ENCODE measurements at regions not wholly inside any gene's neighbourhood (a gene's known extent, or its start where the extent isn't known, plus 50 kb on each side); places are given as distances from the start of the nearest gene placed in this dataset.

- H3K9ac ChIP-seq (ENCODE audit: insufficient read depth, low read length) = no peak overlapping the region
- peak overlapping the region; percentile 84 for H2AFZ ChIP-seq (ENCODE audit: low read length)
- peaks cover 7% of the 10 kb centered on the region for H3K27me3 ChIP-seq (ENCODE audit: control insufficient read depth, insufficient read depth, low read length)
- H3K36me3 ChIP-seq (ENCODE audit: control insufficient read depth, insufficient read depth, low read length) = no peaks in the 10 kb centered on the region
- TF ChIP-seq, protein P1, sequence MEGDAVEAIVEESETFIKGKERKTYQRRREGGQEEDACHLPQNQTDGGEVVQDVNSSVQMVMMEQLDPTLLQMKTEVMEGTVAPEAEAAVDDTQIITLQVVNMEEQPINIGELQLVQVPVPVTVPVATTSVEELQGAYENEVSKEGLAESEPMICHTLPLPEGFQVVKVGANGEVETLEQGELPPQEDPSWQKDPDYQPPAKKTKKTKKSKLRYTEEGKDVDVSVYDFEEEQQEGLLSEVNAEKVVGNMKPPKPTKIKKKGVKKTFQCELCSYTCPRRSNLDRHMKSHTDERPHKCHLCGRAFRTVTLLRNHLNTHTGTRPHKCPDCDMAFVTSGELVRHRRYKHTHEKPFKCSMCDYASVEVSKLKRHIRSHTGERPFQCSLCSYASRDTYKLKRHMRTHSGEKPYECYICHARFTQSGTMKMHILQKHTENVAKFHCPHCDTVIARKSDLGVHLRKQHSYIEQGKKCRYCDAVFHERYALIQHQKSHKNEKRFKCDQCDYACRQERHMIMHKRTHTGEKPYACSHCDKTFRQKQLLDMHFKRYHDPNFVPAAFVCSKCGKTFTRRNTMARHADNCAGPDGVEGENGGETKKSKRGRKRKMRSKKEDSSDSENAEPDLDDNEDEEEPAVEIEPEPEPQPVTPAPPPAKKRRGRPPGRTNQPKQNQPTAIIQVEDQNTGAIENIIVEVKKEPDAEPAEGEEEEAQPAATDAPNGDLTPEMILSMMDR (conservative IDR thresholded peaks at IDR 0.05 in 1 of 2, IDR thresholded peaks at IDR 0.05 in 1 of 2; ENCODE audit: low read depth in 1 of 2, low read length in 2 of 2) = peak; percentile 29 to 35
- no peak for TF ChIP-seq EZH2 (IDR thresholded peaks at IDR 0.05; ENCODE audit: low read length, missing control alignments)
- H3K27ac ChIP-seq (ENCODE audit: insufficient read depth, low read length) = no peak overlapping the region
- peak; percentile 17 to 36 for DNase-seq (ENCODE audit: low read depth in 2 of 2)
- H4K20me1 ChIP-seq (ENCODE audit: control insufficient read depth, extremely low read depth, insufficient read depth, low read length) = no peaks in the 10 kb centered on the region
- peak overlapping the region in 1 of 4 experiments; percentile 33 for H3K4me3 ChIP-seq (replicated peaks in 1 of 4; ENCODE audit: control extremely low read depth in 1 of 4, insufficient read depth in 1 of 4, low read depth in 3 of 4, low read length in 4 of 4)
- H3K4me1 ChIP-seq (ENCODE audit: control insufficient read depth, extremely low read depth, insufficient read depth, low read length) = peaks cover 5% of the 10 kb centered on the region
- H3K9me3 ChIP-seq (ENCODE audit: control insufficient read depth, insufficient read depth, low read depth, low read length) = no peaks in the 10 kb centered on the region
- no peak overlapping the region for H3K4me2 ChIP-seq (ENCODE audit: extremely low read depth, insufficient read depth, low read length)
- no peaks in the 10 kb centered on the region for H3K79me2 ChIP-seq (ENCODE audit: control insufficient read depth, insufficient read depth, low read length)
Observed at GRCh38 chr2:20106746-20107145, 55.3 kb upstream of the LAPTM4A start.

DNA sequence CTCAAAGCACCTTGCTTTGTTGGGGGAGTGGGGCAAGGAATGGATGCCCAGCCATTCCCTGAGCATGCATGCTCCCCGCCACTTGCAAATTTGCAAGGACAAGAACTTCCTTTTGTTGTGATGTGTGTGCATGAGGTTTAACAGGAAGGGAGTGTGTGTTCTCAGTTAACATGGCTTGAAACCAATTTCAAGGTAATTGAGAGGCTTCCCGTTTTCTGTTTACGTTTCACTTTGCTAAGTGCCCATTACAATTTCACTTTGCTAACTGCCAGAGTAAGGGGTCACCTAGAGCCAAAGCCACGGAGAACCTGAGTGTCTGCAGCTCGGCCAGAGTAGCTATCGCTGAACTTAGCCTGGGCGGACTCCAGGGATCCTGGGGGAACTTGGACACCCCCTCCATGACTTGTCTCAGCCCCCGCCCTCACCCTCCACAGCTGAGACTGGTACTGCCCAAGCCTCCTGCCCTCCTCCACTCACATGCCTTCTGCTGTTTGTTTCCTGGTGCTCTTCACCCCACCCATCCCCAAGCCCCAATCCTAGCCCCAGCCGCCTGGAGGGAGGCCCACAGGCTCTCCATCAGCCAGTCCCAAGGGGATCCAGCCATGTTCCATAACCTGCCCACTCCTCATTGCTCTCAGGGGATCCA is 53.6 kb upstream of the LAPTM4A start:
- Histone ChIP-seq H2AFZ (ENCODE audit: low read length) (no peak overlapping the region), H3K36me3 (ENCODE audit: control insufficient read depth, insufficient read depth, low read length) (no peaks in the 10 kb centered on the region), H3K4me2 (ENCODE audit: extremely low read depth, insufficient read depth, low read length) (no peak overlapping the region), H4K20me1 (ENCODE audit: control insufficient read depth, extremely low read depth, insufficient read depth, low read length) (no peaks in the 10 kb centered on the region), H3K79me2 (ENCODE audit: control insufficient read depth, insufficient read depth, low read length) (no peaks in the 10 kb centered on the region), H3K4me1 (ENCODE audit: control insufficient read depth, extremely low read depth, insufficient read depth, low read length) (peaks cover 5% of the 10 kb centered on the region), H3K27me3 (ENCODE audit: control insufficient read depth, insufficient read depth, low read length) (peaks cover 8% of the 10 kb centered on the region), H3K9me3 (ENCODE audit: control insufficient read depth, insufficient read depth, low read depth, low read length) (no peaks in the 10 kb centered on the region), H3K9ac (ENCODE audit: insufficient read depth, low read length) (no peak overlapping the region), H3K27ac (ENCODE audit: insufficient read depth, low read length) (no peak overlapping the region), H3K4me3 (replicated peaks in 1 of 4; ENCODE audit: control extremely low read depth in 1 of 4, insufficient read depth in 1 of 4, low read depth in 3 of 4, low read length in 4 of 4) (no peak overlapping the region)
- TF ChIP-seq EZH2 (IDR thresholded peaks at IDR 0.05; ENCODE audit: low read length, missing control alignments) = no peak
- TF ChIP-seq, protein P1 (conservative IDR thresholded peaks at IDR 0.05 in 1 of 2, IDR thresholded peaks at IDR 0.05 in 1 of 2; ENCODE audit: low read depth in 1 of 2, low read length in 2 of 2) = no peak
- DNase-seq (ENCODE audit: low read depth in 2 of 2) = no peak

- peaks cover 2% of the 10 kb centered on the region for H3K4me1 ChIP-seq (ENCODE audit: control insufficient read depth, extremely low read depth, insufficient read depth, low read length)
- H3K9me3 ChIP-seq (ENCODE audit: control insufficient read depth, insufficient read depth, low read depth, low read length) = no peaks in the 10 kb centered on the region
Observed at GRCh38 chr2:20103530-20103929, 52.1 kb upstream of the LAPTM4A start.

More at GRCh38 chr2:20103530-20103929, 52.1 kb upstream of the LAPTM4A start:
- Histone ChIP-seq H2AFZ (ENCODE audit: low read length) (no peak overlapping the region), H3K27me3 (ENCODE audit: control insufficient read depth, insufficient read depth, low read length) (peaks cover 8% of the 10 kb centered on the region), H3K27ac (ENCODE audit: insufficient read depth, low read length) (no peak overlapping the region), H3K36me3 (ENCODE audit: control insufficient read depth, insufficient read depth, low read length) (no peaks in the 10 kb centered on the region), H3K79me2 (ENCODE audit: control insufficient read depth, insufficient read depth, low read length) (no peaks in the 10 kb centered on the region), H3K4me2 (ENCODE audit: extremely low read depth, insufficient read depth, low read length) (no peak overlapping the region), H3K4me3 (replicated peaks in 1 of 4; ENCODE audit: control extremely low read depth in 1 of 4, insufficient read depth in 1 of 4, low read depth in 3 of 4, low read length in 4 of 4) (no peak overlapping the region), H4K20me1 (ENCODE audit: control insufficient read depth, extremely low read depth, insufficient read depth, low read length) (no peaks in the 10 kb centered on the region), H3K9ac (ENCODE audit: insufficient read depth, low read length) (no peak overlapping the region)
- DNase-seq (ENCODE audit: low read depth in 2 of 2) = no peak
- TF ChIP-seq, protein P1 (conservative IDR thresholded peaks at IDR 0.05 in 1 of 2, IDR thresholded peaks at IDR 0.05 in 1 of 2; ENCODE audit: low read depth in 1 of 2, low read length in 2 of 2) = peak in 1 of 2 donors; percentile 7
- TF ChIP-seq EZH2 (IDR thresholded peaks at IDR 0.05; ENCODE audit: low read length, missing control alignments) = no peak
